ENCODE measurements at regions not wholly inside any gene's neighbourhood (a gene's known extent, or its start where the extent isn't known, plus 50 kb on each side); places are given as distances from the start of the nearest gene placed in this dataset.

- Histone ChIP-seq H3K9me3 (ENCODE audit: control insufficient read depth, insufficient read depth, low read length) (no peaks in the 10 kb centered on the region), H3K4me3 (ENCODE audit: insufficient read depth, low read depth, low read length) (no peak overlapping the region), H2BK120ac (ENCODE audit: low read depth, low read length) (no peak overlapping the region), H3K18ac (ENCODE audit: low read depth, low read length) (no peak overlapping the region), H3K9ac (ENCODE audit: low read depth, low read length) (no peak overlapping the region), H2AFZ (replicated peaks; ENCODE audit: low read length, poor library complexity) (no peak overlapping the region), H3K27me3 (ENCODE audit: control insufficient read depth, insufficient read depth, low read length) (no peaks in the 10 kb centered on the region; the same call in 1 of the 2 replicates), H4K91ac (ENCODE audit: insufficient read depth, low read depth, low read length) (no peak overlapping the region), H3K23ac (ENCODE audit: low read depth, low read length) (no peak overlapping the region), H3K9me1 (ENCODE audit: insufficient read depth, low read length) (no peaks in the 10 kb centered on the region), H4K20me1 (ENCODE audit: insufficient read depth, low read length) (no peaks in the 10 kb centered on the region), H4K8ac (ENCODE audit: low read depth in 2 of 2, low read length in 2 of 2) (no peak overlapping the region), H2AK9ac (replicated peaks; ENCODE audit: low read depth, low read length, poor library complexity) (no peak overlapping the region), H3K4me1 (ENCODE audit: control insufficient read depth, insufficient read depth, low read length) (no peaks in the 10 kb centered on the region), H3K14ac (replicated peaks; ENCODE audit: low read depth, low read length) (no peak overlapping the region), H2AK5ac (ENCODE audit: low read depth, low read length) (no peak overlapping the region), H2BK20ac (ENCODE audit: low read depth, low read length) (no peak overlapping the region), H3K27ac (ENCODE audit: insufficient read depth, low read length) (no peak overlapping the region), H3K36me3 (ENCODE audit: control insufficient read depth, insufficient read depth, low read length) (no peaks in the 10 kb centered on the region), H2BK5ac (ENCODE audit: low read depth, low read length, poor library complexity, severe bottlenecking) (no peak overlapping the region), H3K79me1 (ENCODE audit: low read depth in 1 of 2, low read length in 2 of 2) (no peaks in the 10 kb centered on the region), H3K56ac (ENCODE audit: extremely low read depth, insufficient read depth, low read length) (no peak overlapping the region), H3K4ac (ENCODE audit: low read depth, low read length) (no peak overlapping the region), H3K4me2 (ENCODE audit: low read depth, low read length) (no peak overlapping the region), H2BK15ac (ENCODE audit: low read depth, low read length) (no peak overlapping the region), H4K5ac (ENCODE audit: low read depth, low read length) (no peak overlapping the region)
- ATAC-seq (ENCODE audit: low read depth) (no peak), DNase-seq (no peak)
- TF ChIP-seq NFE2L2 (IDR thresholded peaks at IDR 0.05; ENCODE audit: low read depth, low read length) (peak; percentile 86), MAFK (IDR thresholded peaks at IDR 0.05; ENCODE audit: low read depth, low read length) (peak; percentile 50; the same call in 1 of the 2 replicates), CHD1 (IDR thresholded peaks at IDR 0.05; ENCODE audit: low read depth, low read length) (no peak)
- dilution Hi-C loops (cut with HindIII; ENCODE audit: low sequenced_read_pairs, unreplicated experiment) (no loop called here), intact Hi-C loops (cut with micrococcal nuclease) (no loop called here), in situ Hi-C loops (cut with MboI; ENCODE audit: low sequenced_read_pairs) (no loop called here)
- BruUV-seq (replicated peaks), result no TSS peak
- ChIA-PET POLR2A (ENCODE audit: unreplicated experiment) (no interaction called here), CTCF (no interaction called here)
- WGBS, 2 experiments (ENCODE audit: extremely low coverage in 2 of 2, insufficient read length in 1 of 2), result no CpG with 5 or more reads among the region's 2 CpGs
Measured at GRCh38 chr3:115464036-115464435, 159.3 kb upstream of the GAP43 start.
